RPMI8226 (cell line): ENCODE measurements at regions not wholly inside any gene's neighbourhood (a gene's known extent, or its start where the extent isn't known, plus 50 kb on each side); places are given as distances from the start of the nearest gene placed in this dataset.
"Not testable (repeated sequence)": the region's sequence is repeated elsewhere in the genome, so short reads cannot be mapped to it uniquely, and the experiment has no call there.

ENCODE experiments used
- DNase-seq: peaks from one replicate; pipeline ENCODE4 v3.0.0-alpha.2; 2015

DNA sequence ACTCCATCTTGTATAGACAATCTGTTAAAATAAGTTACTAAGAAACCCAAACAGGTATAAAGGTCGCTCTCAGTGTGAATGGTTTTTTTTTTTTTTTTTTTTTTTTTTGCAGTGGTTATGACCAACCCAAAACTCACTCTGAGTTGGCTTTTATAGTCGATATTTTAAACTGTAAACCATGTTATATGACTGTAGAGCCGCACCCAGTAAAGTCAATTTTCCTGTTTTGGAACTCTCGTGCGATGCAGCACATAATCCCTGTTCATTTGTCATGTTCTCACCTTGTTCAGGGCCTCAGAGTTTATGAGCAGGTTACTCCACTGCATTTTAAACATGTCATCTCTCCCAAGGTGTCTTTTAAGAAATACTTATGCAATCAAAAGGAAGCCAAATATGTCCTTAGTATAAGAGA lies 112.5 kb downstream of the KLF5 start:
- no peak for DNase-seq

DNA sequence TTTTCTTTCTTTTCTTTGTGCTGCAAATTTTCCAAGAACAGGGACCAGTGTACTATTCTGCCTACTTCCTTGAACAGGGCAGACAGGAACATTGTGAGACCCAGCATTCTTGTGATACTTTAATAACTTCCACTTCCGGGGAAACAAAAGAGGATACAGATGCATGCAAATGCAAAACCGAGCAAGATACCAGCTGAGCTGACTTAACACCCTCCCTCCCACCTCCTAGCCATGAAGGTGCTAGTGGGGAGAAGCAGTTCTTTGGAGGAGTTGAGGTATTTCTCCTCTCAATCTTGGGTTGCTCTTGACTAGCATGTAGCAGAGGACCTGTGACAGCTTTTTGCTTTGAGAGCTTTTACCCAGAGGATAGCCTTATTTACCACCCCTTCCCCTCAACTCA lies 111.2 kb downstream of the KLF5 start:
- no peak for DNase-seq

DNA sequence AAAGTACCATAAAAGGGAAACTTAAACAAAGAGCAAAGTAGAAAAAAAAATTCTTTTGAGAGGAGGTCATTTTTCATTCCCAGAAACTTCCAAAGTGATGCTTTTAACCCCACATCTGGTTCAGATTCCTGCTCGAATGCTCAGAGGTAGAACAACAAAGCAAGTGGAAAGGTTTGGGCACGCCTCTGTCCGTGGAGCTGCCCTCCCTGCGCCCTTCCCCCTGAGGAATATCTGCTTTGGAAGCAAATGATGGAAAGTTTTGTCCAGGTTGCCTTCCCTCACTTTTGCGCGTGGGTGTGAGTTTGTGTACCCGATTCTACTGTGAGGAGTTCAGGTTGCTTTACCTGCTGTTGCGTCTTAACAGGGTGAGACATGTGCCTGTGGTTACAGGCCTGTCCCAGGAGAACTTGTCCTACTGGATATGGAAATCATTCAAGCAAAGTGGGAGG lies 110.2 kb downstream of the KLF5 start:
- no peak for DNase-seq

DNA sequence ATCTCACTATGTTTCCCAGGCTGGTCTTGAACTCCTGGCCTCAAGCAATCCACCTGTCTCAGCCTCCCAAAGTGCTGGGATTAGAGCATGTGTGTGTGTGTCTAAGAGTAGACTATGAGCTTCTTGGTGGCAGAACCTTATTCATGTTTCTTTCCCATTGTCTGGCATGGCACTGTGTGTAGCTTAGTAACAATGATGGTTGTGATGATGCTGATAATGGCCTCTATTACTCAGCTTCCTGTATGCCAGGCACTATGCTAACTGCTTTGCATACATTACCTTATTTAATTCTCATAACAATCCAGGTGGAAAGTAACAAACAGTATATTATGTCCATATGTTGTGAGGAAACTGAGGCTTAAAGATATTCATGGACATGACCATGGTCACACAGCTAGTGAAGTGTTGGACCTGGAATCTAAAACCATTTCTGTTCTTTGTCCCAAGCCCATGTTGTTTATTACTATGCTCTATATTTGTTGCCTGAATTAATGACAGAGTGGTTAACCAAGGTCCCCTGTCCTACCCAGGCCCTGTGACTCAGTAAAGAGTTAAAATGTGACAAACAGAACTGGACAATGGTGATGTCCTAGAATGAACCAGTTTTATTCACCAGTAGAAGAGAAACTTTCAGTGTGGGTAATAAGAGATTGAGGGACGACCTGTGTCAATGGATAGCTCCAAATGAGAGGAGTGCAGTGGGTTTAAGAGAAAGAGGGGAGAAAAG lies 109.6 kb downstream of the KLF5 start:
- no peak for DNase-seq

DNA sequence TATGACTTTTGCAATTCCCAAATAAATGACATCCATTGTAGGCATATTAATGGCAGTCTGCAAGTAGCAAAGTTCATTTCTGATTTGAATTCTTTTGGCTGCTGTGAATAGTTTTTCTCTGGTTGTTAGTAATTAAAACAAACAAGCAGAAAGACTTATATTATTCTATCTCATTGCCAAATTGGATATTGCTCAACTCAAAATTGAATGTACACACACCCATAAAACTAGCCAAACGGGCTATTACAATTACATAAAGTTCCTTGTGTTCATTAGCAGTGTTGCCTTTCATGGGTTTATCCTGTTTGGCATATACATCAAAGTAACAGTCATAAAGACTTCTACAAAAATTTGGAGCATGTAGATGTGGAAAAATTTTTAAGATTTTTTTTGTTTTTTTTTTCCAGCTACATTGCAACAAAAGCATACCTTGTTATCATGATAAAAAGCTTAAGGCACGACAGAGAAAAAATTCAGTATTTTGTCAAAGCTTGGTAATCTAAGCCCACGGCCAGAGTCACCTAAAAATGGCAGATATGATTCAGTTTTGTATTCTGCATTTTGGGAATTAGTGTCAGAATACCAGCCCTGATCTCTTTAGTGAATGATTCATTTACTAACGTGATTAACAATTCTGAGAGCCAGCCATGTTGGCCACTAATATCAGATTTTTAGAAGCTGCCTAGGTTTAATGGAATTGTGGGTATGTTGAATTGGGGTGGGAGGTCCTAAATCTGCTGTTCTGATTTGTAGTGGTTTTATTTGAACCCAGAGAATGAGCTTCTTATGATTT lies 108.4 kb downstream of the KLF5 start:
- no peak for DNase-seq

DNA sequence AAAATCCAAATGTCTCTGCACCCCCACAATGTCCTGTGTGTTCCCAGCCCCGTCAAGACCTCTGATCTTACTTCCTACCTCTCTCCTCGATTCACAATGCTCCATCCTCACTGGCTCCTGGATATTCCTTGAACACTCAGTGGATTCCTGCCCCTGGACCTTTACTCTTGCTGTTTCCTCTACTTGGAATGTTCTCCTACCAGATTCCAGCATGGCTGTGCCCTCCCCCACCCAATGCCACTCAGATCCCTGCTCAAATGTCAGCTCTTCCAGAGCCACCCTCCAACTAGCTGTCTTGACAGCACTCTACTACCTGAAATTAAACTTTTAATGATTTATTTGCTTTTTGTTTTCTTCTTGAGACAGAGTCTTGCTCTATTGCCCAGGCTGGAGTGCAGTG lies 107.4 kb downstream of the KLF5 start:
- DNase-seq: no peak

DNA sequence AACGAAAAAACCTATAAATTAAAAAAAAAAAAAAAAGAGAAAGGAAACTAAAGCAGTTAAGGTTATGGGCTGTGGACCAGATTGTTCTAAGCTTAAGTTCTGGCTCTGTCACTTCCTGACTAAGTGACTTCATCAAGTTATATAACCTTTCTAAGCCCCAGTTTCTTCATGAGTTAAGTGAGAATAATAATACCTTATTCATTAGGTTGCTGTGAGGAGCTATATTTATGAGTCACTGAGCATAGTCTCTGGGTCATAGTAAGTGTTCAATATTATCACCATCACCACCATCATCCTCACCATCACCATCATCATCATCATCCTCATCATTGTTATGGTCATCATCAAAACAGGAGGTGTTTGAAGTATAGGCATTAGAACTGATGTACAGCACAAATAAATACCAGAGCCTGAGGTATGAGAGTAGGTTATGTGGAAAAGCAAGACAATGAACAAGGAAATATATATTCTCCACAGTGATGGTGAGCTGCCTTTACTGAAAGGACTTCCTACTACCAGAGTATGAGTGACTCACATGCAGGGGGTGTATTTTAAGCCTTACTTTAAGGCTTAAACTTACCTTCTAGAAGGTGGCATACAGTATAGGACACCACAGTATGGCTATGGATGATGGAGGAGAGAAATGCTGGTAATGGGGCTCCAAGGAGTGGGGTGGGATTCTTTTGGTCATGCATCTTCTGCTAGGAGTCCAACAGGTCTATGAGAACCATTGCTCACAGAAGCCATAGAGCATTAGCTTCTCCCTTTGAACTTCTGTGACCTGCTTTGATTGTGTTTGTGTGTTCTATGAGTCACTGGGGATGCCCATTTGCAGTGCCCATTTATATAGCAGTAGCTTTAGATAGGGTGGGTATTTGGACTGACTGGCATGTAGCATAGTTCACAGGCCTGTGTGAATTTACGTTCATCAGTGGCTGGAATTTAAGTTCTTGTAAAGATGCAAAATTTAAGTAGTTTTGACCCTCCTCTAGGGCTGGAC lies 104.4 kb downstream of the KLF5 start:
- DNase-seq: no peak

DNA sequence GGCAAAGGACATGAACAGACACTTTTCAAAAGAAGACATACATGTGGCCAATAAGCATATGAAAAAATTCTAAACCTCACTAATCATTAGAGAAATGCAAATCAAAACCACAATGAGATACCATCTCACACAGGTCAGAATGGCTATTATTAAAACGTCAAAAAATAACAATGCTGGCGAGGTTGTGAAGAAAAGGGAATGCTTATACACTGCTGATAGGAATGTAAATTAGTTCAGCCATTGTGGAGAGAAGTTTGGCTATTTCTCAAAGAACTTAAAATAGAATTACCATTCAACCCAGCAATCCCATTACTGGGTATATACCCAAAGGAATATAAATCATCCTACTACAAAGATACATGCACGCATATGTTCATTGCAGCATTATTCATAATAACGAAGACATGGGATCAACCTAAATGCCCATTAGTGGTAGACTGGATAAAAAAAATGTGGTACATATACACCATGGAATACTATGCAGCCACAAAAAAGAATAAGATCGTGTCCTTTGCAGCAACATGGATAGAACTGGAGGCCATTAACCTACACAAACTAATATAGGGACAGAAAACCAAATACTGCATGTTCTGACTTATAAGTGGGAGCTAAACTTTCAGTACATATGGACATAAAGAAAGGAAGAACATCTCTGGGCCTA lies 101.7 kb downstream of the KLF5 start:
- not testable (repeated sequence) for DNase-seq

DNA sequence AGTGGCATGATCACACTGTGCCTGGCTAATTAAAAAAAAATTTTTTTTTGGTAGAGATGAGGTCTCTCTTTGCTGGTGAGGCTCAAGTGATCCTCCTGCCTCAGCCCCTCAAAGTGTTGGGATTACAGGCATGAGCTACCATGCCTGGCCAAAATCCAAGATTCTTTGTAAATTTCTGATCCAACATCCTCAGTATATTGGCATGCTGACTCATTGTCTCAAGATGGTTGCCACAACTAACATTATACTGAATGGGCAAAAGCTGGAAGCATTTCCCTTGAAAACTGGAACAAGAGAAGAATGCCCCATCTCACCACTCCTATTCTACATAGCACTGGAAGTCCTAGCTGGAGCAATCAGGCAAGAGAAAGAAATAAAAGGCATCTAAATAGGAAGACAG lies 100.0 kb downstream of the KLF5 start:
- DNase-seq: no peak

DNA sequence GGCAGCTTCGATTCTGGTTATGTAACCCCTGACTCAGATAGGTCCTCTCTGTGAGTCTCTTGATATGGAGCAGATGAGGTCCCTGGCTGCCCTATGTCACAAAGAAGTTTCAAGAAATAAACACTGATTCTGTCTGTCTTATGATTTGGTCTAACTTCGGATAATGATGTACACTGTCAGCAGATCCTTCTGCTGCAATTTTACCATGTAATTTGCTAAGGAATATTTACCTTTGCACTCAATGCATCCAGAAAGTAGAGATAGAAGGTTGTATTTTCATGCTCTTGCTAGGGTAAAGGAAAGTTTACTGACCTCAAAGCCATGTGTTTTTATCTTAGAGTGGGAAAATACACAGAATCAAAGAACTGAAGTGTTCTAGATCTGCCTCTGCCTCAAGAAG lies 98.2 kb downstream of the KLF5 start:
- no peak for DNase-seq

DNA sequence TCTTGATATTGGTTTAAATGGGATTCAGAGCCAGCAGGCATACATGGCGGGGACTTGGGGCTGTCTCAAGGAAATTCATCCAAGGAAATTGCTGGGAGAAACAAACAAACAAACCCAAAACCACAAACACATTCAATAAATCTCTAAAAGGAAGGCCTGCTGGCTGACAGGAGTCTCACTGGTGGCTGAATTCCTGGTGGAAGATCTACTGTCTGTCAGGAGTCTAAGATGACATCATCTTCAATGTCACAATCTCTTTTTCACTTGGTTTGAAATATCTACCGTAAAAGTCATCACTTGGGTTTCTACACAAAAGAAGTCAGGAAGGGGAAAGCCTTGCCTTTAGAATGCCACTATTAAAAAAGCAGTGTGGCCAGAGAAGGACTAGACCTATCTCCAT lies 87.9 kb downstream of the KLF5 start:
- DNase-seq: no peak

DNA sequence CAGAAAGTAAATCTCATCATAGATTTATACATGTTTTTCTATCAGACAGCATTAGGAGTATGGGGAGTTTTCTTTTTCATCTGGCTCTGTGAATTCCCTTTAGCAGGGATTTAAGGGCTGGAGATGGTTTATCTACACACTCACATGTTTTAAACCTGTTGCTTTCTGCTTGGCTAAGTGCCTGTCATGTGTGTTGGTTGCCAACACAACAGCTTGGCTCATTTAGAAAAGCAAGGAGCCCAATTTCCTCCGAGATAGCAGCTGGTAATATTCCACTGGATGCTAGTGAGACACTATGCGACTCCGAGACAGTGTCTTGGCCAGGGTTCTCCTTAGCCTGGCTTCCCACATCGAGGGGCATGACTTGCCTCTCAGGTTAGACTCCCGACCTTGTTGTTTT lies 83.3 kb downstream of the KLF5 start:
- DNase-seq: no peak

DNA sequence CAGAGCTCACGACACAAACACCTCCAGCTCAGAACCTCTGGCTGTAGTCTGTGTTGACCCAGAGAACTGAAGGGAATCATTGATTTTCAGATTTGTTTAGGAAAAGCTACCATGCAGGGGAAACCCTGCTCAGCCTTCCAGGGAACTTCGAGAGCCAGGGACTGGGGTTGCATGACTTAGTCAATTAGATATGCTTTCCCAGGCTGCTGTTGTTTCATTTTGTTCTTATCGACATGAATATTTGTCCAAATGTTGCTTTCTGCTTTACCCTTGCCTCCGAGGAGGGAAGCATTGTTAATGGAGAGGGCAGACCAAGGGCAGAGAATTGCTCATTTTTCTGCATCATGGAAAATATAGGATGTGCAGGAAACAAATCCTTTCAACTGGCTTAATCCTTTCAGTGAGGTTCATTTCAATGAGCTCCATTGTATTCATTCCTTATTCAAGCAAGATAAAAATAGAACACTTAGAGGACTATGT lies 82.5 kb downstream of the KLF5 start:
- no peak for DNase-seq

DNA sequence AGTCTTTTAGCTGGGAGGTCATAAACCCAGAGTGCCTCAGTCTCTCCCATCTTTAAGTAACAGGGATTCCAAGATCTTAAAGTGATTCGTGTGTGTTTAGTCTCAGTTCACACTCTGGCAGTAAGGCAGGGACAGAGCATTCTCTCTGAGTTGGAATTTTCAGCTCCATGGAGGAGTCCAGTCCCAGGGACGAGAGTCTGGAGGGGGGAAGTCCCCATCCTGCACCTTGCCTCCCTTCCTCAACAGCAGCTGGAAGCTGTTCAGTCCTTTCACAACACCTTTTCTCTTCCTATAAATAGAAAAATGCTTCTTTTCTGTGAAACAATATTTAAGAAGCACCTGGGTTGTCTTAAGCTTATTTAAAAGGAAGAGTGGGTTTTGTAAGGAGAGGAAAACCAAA lies 82.0 kb downstream of the KLF5 start:
- no peak for DNase-seq

DNA sequence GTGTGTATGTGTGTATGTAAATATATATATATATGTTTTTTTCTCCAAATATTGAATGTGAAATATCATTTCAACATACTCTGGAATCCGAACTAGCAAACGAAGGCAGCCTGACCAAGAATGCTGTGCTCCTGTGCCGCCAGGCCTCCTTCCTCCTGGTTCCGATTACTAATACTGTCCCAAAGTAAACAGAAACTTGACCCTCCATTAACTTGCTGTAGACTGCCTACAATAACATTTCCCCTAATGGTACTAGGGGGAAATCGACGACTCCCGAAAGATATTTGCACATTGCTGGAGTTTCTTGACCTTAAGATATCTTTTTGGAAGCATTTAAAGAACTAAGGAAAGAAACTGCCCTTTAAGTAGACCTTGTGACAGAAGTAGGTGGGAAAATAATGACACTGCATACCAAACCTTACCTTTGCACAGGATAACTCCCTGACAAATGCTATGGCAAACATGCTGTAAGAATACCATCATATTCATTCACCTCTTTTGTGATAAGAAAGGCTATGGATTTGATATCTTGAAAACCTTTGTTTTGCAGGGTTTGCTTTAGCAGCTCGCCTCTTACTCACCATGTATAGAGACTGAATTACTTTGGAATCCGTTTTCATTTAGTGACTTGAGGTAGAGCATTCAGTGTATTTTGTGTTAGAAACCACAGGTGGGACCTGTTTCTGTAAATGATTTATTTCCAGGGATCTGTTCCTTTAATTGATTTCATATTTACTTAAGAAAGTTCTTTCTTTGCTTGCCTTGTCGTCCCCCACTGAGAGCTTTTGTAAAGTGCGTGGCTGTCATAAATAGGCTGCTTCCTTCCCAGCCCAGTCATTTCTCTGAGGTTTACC lies 80.1 kb downstream of the KLF5 start:
- DNase-seq: no peak

DNA sequence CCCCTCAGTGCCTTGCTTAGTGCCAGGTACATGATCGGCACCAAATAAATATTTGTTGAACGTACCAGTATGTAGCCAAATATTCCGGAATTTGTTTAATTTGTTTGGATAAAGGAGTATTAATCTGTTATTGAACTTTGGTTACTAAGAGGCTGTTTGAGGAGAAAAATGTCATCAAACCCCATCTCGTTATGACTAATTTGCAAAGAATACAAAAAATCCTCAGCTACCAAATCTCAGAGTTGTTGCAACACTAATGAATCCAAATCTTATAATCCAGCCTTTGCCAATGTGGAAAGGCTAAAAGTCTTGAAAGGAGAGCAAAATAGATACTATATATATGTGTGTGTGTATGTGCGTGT lies 79.5 kb downstream of the KLF5 start:
- no peak for DNase-seq

DNA sequence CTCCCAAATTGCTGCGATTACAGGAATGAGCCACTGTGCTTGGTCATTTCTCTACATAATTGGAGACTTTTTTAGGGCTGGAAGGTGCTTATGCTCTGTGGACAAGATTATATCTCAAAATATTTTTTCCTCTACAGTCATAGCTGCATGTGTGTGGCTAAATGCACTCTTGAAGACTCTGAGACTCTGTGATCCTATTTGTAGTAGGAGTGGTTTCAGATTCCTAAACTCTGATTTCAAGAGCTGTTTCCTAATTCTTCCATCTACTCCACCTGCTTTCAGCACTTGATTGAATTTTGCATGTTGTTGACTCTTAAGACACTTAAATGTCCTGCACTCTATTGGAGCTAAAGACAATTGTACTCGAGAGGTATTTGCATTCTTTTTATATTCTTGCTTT lies 78.0 kb downstream of the KLF5 start:
- DNase-seq: no peak

DNA sequence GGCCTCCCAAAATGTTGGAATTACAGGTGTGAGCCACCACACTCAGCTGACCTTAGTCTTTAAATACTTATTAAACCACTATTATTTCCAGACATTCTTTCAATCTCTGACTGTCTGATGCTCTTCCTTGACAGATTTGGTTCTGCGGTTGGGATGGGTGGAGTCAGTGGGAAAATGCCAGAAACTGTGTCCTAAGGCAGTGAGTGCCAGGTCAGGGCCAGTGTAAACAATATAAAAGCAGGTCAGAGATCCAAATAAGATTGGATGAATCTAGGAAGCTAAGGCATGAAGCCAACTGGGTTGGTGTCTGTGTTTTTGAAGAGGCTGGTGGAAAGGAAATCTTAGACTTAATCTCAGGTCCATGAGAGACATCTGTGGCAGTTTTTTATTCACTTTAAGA lies 74.7 kb downstream of the KLF5 start:
- no peak for DNase-seq

DNA sequence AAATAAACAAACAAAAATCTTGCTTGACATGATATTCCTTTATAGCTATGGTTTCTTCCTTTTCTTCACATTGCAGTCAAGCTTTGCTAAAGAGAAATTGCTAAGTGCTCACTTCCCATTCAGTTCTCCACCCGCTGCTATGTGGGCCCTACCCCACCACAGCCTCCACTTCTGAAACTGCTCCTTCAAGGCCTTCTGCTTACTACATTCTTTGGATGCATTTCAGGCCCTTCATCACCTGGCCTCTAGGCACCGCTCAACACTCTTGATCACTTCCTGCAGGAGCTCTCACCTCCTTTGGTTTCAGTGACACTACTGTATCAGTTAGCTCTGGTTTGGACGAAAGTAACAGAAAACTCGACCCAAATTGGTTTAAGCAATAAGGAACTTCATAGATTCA lies 72.4 kb downstream of the KLF5 start:
- DNase-seq: peak; percentile 11

DNA sequence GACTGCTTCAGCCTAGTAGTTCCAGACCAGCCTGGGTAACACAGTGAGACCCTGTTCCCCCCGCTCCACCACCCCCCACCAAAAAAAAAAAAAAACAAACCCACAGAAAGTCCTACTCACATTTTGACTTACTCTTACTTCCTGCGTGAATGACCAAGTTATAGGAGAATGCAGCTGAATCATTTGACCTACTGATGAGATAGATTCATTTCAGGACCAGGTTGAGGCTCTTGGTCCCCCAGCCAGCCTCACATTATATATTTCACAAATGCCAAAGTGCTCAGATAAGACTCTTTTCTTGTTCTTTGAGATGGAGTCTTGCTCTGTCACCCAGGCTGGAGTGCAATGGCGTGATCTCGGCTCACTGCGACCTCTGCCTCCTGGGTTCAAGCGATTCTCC lies 70.2 kb downstream of the KLF5 start:
- DNase-seq: no peak
